GM10248 (cell line): ENCODE measurements at regions not wholly inside any gene's neighbourhood (a gene's known extent, or its start where the extent isn't known, plus 50 kb on each side); places are given as distances from the start of the nearest gene placed in this dataset.

Experiments used
- CTCF ChIA-PET: fragments of 300-600 bp; sonication (Branson Sonifier 250); formaldehyde crosslinking; extraction: SDS; loops from one replicate; lab custom pipeline; 2021; ENCODE audit warnings: antibody characterized with exemption; lab: Yijun Ruan, JAX
- POLR2A ChIA-PET: fragments of 350-650 bp; sonication (Branson Sonifier 250); formaldehyde crosslinking; extraction: SDS; loops from one replicate; lab custom pipeline; 2020; ENCODE audit warnings: antibody characterized with exemption; lab: Yijun Ruan, JAX
- DNase-seq: peaks from one replicate; pipeline ENCODE4 v3.0.0; 2012; ENCODE audit errors: extremely low spot score
- TF ChIP-seq, protein P1 (sequence below): IDR thresholded peaks from 2 replicates; pipeline ENCODE4 v1.5.1; 2012; ENCODE audit warnings: mild to moderate bottlenecking, low read depth; ENCODE audit errors: extremely low read depth, missing control alignments, control extremely low read depth

DNA sequence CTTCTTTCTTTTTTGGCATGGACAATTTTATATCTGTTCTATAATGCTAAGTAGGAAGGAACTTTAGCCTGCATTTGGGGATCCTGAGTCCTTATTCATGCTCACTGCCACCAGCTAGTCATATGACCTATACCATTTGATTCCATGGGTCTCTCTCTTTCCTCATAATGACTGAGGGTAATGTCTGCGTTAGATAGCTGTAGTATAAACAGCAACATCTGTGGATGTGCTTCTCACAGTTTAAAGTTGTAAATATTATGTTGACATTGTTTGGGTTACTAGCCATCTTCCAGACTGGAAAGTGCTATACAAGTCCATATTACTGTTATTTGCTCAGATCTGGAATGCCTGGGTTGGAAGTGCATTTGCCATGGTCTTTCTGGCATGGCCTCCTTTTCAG, 274.9 kb upstream of the SEMA6D start:
- ChIA-PET CTCF (interaction anchor here (1.0 to 1.3 kb wide), 3 partner anchors 9 to 13 kb away, joined by 3 read pairs; no protein-coding TSS in a partner anchor), POLR2A (no interaction called here)
- TF ChIP-seq, protein P1, sequence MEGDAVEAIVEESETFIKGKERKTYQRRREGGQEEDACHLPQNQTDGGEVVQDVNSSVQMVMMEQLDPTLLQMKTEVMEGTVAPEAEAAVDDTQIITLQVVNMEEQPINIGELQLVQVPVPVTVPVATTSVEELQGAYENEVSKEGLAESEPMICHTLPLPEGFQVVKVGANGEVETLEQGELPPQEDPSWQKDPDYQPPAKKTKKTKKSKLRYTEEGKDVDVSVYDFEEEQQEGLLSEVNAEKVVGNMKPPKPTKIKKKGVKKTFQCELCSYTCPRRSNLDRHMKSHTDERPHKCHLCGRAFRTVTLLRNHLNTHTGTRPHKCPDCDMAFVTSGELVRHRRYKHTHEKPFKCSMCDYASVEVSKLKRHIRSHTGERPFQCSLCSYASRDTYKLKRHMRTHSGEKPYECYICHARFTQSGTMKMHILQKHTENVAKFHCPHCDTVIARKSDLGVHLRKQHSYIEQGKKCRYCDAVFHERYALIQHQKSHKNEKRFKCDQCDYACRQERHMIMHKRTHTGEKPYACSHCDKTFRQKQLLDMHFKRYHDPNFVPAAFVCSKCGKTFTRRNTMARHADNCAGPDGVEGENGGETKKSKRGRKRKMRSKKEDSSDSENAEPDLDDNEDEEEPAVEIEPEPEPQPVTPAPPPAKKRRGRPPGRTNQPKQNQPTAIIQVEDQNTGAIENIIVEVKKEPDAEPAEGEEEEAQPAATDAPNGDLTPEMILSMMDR = no peak
- DNase-seq = no peak

DNA sequence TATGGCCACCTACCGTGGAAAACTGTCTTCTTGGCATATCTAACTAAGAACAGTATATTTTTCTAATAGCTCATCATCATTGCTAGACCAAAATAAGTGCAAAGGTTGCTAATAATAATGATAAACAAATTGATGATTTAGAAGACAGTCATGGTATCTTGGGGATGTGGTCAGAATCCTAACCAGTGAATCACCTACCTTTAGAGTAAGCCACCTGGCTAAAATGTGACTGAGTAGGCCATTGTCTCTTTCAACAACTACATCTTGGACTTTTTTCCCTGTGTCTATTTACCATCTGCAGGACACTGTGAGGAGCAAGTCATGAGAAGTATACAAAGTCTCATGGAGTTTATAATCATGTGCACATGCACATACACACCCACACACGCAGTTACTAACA, 273.5 kb upstream of the SEMA6D start:
- TF ChIP-seq, protein P1 = no peak
- POLR2A ChIA-PET = no interaction called here
- DNase-seq = no peak
- CTCF ChIA-PET = interaction anchor here (1.2 kb wide), 1 partner anchor 9 kb away, joined by 3 read pairs; no protein-coding TSS in a partner anchor

GRCh38 chr15:47445723-47446392, 271.4 kb upstream of the SEMA6D start:
- ChIA-PET CTCF (no interaction called here), POLR2A (no interaction called here)
- DNase-seq = no peak
- TF ChIP-seq, protein P1 = no peak

DNA sequence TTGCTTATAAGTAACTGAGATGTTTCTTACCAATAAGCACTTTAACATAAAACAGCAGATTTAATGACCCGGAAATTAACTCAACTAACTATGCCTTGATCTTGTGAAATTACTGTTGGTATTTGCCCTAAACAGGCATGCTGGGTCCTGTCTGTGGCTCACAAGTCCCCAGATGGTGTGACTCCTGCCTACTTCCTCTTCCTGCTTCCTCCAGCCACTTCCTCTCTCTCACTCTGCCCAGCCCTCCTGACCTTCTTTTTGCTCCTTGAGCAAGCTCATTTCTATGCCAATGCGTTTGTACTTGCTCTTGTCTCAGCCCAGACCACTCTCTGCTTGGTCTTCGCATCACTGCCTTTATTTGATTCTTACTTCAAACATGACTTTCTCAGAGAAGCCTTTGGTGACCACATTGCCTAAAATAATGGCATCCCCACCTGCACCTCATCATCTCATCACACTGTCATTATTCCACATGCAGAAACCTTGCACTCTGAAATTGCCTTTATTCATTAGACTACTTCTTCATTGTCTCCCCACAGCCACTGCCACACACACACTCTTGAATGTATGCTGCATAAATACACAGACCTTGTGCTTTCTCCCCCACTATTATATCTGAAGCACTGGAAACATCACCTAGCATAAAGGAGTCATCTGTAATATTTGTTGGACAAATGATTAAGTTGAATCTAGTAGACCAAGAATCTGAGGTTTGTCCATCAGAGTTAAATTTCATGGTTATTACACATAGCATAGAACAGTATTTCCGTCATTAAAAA, 256.3 kb upstream of the SEMA6D start:
- DNase-seq = no peak

DNA sequence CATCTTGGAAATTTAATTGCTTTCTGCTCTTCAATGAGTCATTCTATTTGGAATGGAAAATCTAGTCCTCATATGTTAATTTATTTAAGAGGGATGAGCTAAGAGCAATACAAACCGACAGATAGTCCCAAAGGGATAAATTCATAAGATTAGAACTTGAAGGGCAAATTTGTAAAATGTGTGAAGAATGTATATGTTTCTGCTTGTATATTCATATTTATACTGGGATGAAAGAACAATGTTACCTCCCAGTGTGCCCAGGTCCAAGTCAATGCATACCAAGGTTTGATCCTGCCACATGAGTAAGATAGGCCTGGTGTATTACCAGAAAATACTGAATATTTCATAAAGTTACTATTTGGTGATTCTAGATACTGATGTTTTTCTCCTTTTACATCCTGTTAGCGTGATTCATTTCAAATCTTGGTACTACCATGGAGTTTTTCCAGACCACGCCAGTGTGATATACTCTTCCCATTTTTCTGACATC, 255.6 kb upstream of the SEMA6D start:
- TF ChIP-seq, protein P1 = no peak
- ChIA-PET POLR2A (no interaction called here), CTCF (no interaction called here)
- no peak for DNase-seq

More for the DNA sequence above, 256.3 kb upstream of the SEMA6D start:
- TF ChIP-seq, protein P1 = no peak
- CTCF ChIA-PET = no interaction called here
- POLR2A ChIA-PET = no interaction called here

DNA sequence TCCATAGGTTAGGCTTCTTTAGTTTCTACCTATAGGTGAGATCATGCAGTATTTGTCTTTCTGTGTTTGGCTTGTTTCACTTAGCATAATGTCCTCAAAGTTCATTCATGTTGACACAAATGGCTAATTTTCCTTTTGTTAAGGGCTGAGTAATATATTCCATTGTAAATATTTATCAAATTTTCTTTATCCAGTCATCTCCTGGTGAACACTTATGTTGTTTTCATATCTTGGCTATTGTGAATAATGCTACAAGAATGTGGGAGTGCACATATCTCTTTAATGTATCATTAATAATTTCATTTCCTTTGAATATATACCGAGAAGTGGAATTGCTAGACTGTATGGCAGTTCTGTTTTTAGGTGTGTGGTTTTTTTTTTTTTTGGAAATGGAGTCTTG, 250.9 kb upstream of the SEMA6D start:
- POLR2A ChIA-PET = no interaction called here
- CTCF ChIA-PET = no interaction called here
- TF ChIP-seq, protein P1 = no peak
- no peak for DNase-seq
